SHP77 (cell line): ENCODE measurements at regions not wholly inside any gene's neighbourhood (a gene's known extent, or its start where the extent isn't known, plus 50 kb on each side); places are given as distances from the start of the nearest gene placed in this dataset.
A peak's percentile ranks its signal among the peaks of the same experiment; 100 is the strongest.
"Not testable (repeated sequence)": the region's sequence is repeated elsewhere in the genome, so short reads cannot be mapped to it uniquely, and the experiment has no call there.

Experiments
- DNase-seq, 2 experiments: peaks; one replicate each; lab custom pipeline; 2025; lab: John Stamatoyannopoulos, UW

- DNase-seq, result peak; percentile 11 to 38
These were observed 90.0 kb upstream of the IFNGR1 start for GRCh38 chr6:137309078-137309762.

GRCh38 chr6:137307163-137307854 lies 88.1 kb upstream of the IFNGR1 start:
- no peak for DNase-seq

- no peak for DNase-seq
These were observed 86.5 kb upstream of the IFNGR1 start for GRCh38 chr6:137305691-137306090.

- DNase-seq, result no peak
These were observed 85.0 kb upstream of the IFNGR1 start for GRCh38 chr6:137304020-137304780.

GRCh38 chr6:137303441-137303840 lies 84.3 kb upstream of the IFNGR1 start:
- no peak for DNase-seq

- no peak for DNase-seq
These were observed 80.5 kb upstream of the IFNGR1 start for GRCh38 chr6:137299681-137300080.

GRCh38 chr6:137297887-137298286 lies 78.7 kb upstream of the IFNGR1 start:
- no peak for DNase-seq

GRCh38 chr6:137292326-137292725 lies 73.1 kb upstream of the IFNGR1 start:
- not testable (repeated sequence) for DNase-seq

- DNase-seq, result no peak
These were observed 72.3 kb upstream of the IFNGR1 start for GRCh38 chr6:137291441-137291840.

GRCh38 chr6:137290601-137291261 lies 71.5 kb upstream of the IFNGR1 start:
- DNase-seq, result no peak

- no peak for DNase-seq
These were observed 67.7 kb upstream of the IFNGR1 start for GRCh38 chr6:137286916-137287315.

- DNase-seq, result no peak
These were observed 67.2 kb upstream of the IFNGR1 start for GRCh38 chr6:137286368-137286767.

- no peak for DNase-seq
These were observed 65.6 kb upstream of the IFNGR1 start for GRCh38 chr6:137284811-137285110.

GRCh38 chr6:137283940-137284810 lies 65.0 kb upstream of the IFNGR1 start:
- no peak for DNase-seq

- no peak for DNase-seq
These were observed 63.9 kb upstream of the IFNGR1 start for GRCh38 chr6:137283080-137283479.

GRCh38 chr6:137282254-137282653 lies 63.1 kb upstream of the IFNGR1 start:
- no peak for DNase-seq

GRCh38 chr6:137279279-137279678 lies 60.1 kb upstream of the IFNGR1 start:
- DNase-seq, result not testable (repeated sequence)

GRCh38 chr6:137277971-137278637 lies 58.9 kb upstream of the IFNGR1 start:
- DNase-seq, result no peak

- DNase-seq, result no peak
These were observed 53.2 kb upstream of the IFNGR1 start for GRCh38 chr6:137272403-137272802.

GRCh38 chr6:137271245-137272183 lies 52.3 kb upstream of the IFNGR1 start:
- DNase-seq, result peak; percentile 15 to 38
